Activated CD4-positive, alpha-beta T cell treated with anti-CD3 and anti-CD28 coated beads for 48 hours (primary cell): ENCODE measurements at regions not wholly inside any gene's neighbourhood (a gene's known extent, or its start where the extent isn't known, plus 50 kb on each side); places are given as distances from the start of the nearest gene placed in this dataset.
"Not testable (repeated sequence)": the region's sequence is repeated elsewhere in the genome, so short reads cannot be mapped to it uniquely, and the experiment has no call there.

Source experiments
- DNase-seq: peaks from one replicate; pipeline ENCODE4 v3.0.0-alpha.2; 2020

- no peak for DNase-seq
Measured at GRCh38 chr10:60508037-60508436, 118.4 kb upstream of the ANK3 start.

- no peak for DNase-seq
Measured at GRCh38 chr10:60502621-60503020, 112.9 kb upstream of the ANK3 start.

GRCh38 chr10:60498985-60499384 is 109.3 kb upstream of the ANK3 start:
- DNase-seq, result no peak

GRCh38 chr10:60497364-60497763 is 107.7 kb upstream of the ANK3 start:
- no peak for DNase-seq

GRCh38 chr10:60496181-60496580 is 106.5 kb upstream of the ANK3 start:
- DNase-seq, result no peak

GRCh38 chr10:60495338-60496055 is 105.8 kb upstream of the ANK3 start:
- no peak for DNase-seq

- no peak for DNase-seq
Measured at GRCh38 chr10:60494774-60495173, 105.1 kb upstream of the ANK3 start.

GRCh38 chr10:60491162-60491561 is 101.5 kb upstream of the ANK3 start:
- DNase-seq, result no peak

GRCh38 chr10:60490013-60490412 is 100.3 kb upstream of the ANK3 start:
- no peak for DNase-seq

GRCh38 chr10:60488111-60488669 is 98.5 kb upstream of the ANK3 start:
- no peak for DNase-seq

- DNase-seq, result no peak
Measured at GRCh38 chr10:60487543-60487942, 97.9 kb upstream of the ANK3 start.

GRCh38 chr10:60485025-60485424 is 95.3 kb upstream of the ANK3 start:
- no peak for DNase-seq

GRCh38 chr10:60480865-60481563 is 91.3 kb upstream of the ANK3 start:
- no peak for DNase-seq

- no peak for DNase-seq
Measured at GRCh38 chr10:60479305-60480020, 89.8 kb upstream of the ANK3 start.

- DNase-seq, result no peak
Measured at GRCh38 chr10:60476451-60476850, 86.8 kb upstream of the ANK3 start.

- no peak for DNase-seq
Measured at GRCh38 chr10:60473557-60473956, 83.9 kb upstream of the ANK3 start.

GRCh38 chr10:60470091-60470490 is 80.4 kb upstream of the ANK3 start:
- no peak for DNase-seq

- DNase-seq, result not testable (repeated sequence)
Measured at GRCh38 chr10:60469147-60469546, 79.5 kb upstream of the ANK3 start.

- DNase-seq, result no peak
Measured at GRCh38 chr10:60467202-60467546, 77.5 kb upstream of the ANK3 start.

GRCh38 chr10:60466267-60467201 is 76.9 kb upstream of the ANK3 start:
- DNase-seq, result no peak

- DNase-seq, result no peak
Measured at GRCh38 chr10:60465801-60466200, 76.1 kb upstream of the ANK3 start.

- no peak for DNase-seq
Measured at GRCh38 chr10:60464659-60465058, 75.0 kb upstream of the ANK3 start.

- no peak for DNase-seq
Measured at GRCh38 chr10:60463746-60464145, 74.1 kb upstream of the ANK3 start.
